Esophagus muscularis mucosa (tissue), 3 donors: ENCODE measurements at regions not wholly inside any gene's neighbourhood (a gene's known extent, or its start where the extent isn't known, plus 50 kb on each side); places are given as distances from the start of the nearest gene placed in this dataset.

ENCODE experiments used
- CTCF ChIP-seq, 3 experiments: fragments of 200-600 bp in 2 of 3; fragments of 450-650 bp in 1 of 3; sonication (generic) in 2 of 3; IDR thresholded peaks; one replicate each; pipeline ENCODE4 v1.5.1; 2017 to 2019; ENCODE audit warnings: antibody characterized with exemption in 3 of 3, mild to moderate bottlenecking in 2 of 3, moderate library complexity in 1 of 3
- POLR2A ChIP-seq: fragments of 450-650 bp; IDR thresholded peaks from one replicate; pipeline ENCODE4 v1.6.1; 2017; ENCODE audit warnings: antibody characterized with exemption, moderate library complexity, mild to moderate bottlenecking, low read depth

- peak in 2 of 3 experiments; percentile 21 to 30 for TF ChIP-seq CTCF (IDR thresholded peaks at IDR 0.05)
- no peak for TF ChIP-seq POLR2A
Observed at GRCh38 chr2:43075054-43075593, 151.3 kb downstream of the ZFP36L2 start.
